Skin of body (tissue), 1 donor: ENCODE measurements at regions not wholly inside any gene's neighbourhood (a gene's known extent, or its start where the extent isn't known, plus 50 kb on each side); places are given as distances from the start of the nearest gene placed in this dataset.

Experiments
- DNase-seq: peaks from one replicate; lab custom pipeline; 2025; lab: John Stamatoyannopoulos, UW

GRCh38 chr11:28757725-28758515 is 649.7 kb downstream of the METTL15 start:
- DNase-seq: no peak

DNA sequence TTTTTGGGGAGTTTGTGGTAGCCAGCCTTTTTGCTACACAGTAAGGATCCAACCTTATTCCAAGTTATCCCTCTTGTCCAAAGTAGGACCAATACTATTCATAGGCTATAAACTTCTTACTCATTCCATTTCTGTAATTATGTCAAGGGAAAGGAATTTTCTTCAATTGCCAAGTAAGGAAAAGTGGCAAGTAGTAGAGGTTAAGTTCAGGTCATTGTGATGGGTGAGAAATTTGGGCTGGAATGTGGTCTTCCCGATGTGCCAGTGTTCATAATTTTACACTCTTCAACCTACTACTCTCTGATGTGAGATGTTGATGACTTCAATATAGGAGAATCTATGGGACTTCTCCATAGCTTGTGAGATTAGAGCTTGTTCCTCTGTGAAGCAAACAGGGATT is 648.8 kb downstream of the METTL15 start:
- no peak for DNase-seq

DNA sequence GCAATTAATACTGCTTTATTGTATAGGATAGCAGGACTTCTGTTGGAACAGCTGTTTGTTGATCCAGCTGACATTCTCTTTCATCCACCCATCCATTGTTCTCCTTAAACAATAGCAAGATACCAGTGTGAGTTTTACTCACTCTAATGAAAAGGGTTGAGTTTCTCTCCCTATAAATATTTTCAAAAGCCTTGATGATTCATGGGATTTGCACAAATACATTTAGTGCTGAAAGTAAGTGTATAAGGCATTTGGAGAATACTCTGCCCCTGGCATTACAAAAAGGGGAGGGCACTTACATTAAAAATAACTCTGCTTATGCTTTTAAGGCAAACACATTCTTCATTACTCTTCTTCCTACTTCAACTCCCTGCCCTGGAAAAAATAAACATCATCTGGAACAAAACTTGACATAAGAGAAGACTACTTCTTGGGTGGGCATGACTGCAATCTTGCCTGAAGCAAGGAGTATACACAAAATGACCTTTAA is 634.9 kb downstream of the METTL15 start:
- DNase-seq: no peak

GRCh38 chr11:28739489-28740280 is 631.5 kb downstream of the METTL15 start:
- no peak for DNase-seq

DNA sequence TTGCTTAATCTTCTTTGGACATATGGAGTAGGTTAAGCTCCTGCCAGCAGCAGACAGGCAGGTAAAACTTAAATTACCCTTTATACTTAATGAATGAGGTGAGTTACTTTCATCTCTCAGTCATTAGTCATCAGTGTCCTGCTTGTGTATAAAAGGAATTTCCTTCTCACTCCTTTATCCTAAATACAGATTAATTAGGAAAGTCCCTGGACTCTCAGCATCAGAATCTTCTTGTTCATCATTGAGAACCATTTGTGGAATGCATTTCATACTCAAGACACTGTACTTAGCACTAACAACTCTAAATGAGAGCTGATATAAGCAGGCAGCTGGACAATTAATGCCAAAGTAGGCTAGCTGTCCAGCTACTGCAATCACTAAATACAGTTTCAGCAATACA is 630.4 kb downstream of the METTL15 start:
- no peak for DNase-seq

DNA sequence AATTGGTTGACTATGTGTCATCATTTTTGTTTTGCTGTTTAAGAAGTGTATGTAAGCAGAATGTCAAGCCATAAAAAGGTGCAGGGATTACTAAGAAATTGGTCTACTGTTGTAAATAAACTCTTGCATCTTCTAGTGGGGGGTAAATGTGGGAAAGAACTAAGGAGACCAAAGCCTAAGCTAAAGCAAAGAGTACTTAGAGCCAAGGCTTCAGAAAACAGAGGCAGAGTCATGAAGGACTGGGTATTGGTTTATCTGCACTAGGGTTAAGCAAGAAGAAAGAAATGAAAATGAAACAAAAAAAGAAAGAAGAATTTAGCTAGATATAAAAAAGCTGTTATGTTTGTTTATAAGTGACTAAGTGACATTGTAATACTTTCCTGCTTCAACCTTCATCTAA is 628.1 kb downstream of the METTL15 start:
- DNase-seq: no peak

DNA sequence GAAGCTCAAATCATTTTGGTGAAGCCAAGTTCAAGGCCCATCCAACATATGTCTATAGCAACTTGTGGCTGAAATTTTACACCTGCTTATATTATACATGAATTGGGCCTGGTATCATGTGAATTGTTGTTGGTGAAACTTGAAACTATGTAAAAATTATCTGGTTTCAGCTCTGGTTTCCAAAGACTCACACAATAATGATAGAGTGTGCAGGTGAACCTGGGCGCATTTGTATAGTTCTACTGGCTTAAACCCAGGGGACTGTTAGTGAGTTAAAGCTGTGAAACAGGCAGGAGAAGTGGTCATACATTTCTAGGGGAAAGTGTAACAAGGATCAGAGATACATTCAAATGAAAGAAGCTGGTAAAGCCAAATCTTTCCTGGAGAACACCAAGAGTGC is 627.3 kb downstream of the METTL15 start:
- no peak for DNase-seq

GRCh38 chr11:28730889-28731288 is 622.7 kb downstream of the METTL15 start:
- no peak for DNase-seq

DNA sequence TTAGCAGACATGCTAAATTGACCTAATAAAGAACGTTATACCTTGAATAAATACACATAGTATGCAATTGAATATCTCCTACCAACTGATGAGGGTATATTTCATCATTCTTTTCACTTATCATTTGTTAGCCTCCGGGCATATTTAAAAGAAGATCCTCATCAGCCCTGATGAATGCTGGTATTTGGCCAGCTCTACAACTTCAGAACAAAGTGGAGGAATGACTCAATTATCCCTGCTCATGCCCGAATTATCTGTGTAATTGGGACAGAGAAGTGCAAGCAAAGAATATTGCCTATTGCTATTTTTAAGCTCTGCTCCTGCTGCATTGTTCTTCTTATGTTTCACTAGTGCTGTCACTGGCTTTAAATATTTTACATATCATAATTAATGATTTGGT is 622.1 kb downstream of the METTL15 start:
- DNase-seq: no peak

GRCh38 chr11:28729339-28729738 is 621.2 kb downstream of the METTL15 start:
- DNase-seq: no peak

GRCh38 chr11:28728666-28729065 is 620.5 kb downstream of the METTL15 start:
- DNase-seq: no peak

GRCh38 chr11:28727254-28727653 is 619.1 kb downstream of the METTL15 start:
- no peak for DNase-seq

DNA sequence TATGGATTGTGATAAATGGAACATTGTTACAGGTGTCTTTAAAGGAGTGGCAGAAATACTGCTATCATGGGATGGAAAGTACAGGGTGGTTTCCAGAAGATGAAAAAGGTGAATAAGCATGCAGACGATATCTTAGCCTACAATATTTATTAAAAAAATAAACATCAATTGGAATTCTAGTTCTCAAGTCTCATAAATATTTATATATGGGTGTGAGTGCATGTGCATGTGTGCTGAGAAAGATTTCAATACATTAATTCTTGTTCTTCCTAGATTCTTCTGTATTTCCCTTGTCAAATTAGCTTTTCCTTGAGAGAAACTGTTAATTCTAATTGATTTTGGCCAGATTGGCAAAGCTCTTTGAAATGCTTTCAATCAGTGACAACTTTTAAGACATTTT is 618.2 kb downstream of the METTL15 start:
- no peak for DNase-seq

DNA sequence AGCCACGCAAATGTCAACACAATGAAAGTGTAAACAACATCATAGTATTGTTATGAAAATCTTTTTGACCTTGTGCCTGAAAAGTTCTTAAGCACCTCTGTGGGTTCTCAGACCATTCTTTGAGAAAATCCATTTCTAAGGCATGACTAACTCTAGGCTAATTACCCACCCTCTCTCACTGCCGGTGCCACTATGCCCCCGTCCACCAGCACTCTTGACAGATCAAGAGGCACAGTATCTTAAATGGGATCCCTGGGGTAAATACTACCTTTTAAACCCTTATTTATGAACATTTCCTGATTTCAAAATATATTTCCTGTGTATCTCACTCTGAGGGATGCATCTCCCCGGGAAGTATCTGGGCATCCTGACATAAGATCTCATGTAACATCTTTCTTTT is 607.5 kb downstream of the METTL15 start:
- DNase-seq: no peak

- DNase-seq: no peak
Observed at GRCh38 chr11:28713850-28714249, 605.7 kb downstream of the METTL15 start.

DNA sequence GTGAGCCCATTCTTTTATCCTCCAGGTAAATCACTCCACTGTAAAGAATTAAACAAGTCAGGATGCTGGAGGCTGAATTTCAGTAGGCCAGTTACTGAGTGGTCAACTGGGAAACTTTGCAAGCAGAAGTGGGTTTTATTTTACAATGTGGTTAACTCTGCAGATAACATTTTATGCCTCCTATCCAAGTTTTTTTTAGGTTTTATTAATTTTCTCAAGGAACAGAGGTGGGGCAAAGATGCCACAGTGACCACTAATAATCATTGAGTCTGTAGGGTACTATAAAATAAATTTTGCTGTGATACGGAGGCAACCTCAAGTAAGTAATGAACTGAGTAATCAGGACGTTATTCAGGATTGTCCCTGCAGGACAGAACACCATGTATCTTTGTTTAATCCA is 599.9 kb downstream of the METTL15 start:
- no peak for DNase-seq

DNA sequence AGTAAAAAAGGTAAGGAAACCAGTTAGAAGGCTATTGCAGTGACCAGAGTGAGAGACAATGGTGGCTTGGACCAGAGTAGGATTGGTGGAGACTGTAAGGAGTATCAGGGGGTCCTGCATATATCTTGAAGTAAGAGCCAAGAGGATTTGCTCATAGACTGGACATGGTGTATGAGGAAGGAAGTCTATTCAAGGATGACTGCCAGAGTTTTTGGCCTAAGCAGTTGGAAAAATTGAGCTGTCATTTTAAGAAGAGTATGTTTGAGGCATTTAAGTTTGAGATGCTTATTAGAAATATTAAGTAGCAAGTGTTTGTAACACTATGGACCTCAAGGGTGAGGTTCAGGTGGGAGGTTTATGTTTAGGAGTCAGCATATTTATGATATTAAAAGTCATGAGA is 596.6 kb downstream of the METTL15 start:
- DNase-seq: no peak

- DNase-seq: no peak
Observed at GRCh38 chr11:28703371-28703770, 595.2 kb downstream of the METTL15 start.

DNA sequence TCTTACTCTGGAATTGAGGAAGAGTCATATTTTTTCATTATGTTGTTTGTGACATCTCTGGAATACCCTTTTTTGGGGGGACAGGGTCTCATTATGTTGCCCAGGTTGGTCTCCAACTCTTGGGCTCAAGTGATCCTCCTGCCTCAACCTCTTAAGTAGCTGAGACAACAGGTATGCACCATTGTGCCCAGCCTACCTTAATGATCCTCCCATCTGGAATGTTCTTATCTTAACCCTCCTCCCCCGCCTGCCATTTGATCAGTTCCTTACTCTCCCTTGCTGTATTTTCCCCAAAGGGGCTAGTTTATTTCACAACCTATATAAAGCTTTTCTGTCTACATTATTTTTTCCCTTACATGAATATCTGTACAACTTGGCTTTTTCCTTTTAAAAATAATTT is 594.7 kb downstream of the METTL15 start:
- DNase-seq: no peak

DNA sequence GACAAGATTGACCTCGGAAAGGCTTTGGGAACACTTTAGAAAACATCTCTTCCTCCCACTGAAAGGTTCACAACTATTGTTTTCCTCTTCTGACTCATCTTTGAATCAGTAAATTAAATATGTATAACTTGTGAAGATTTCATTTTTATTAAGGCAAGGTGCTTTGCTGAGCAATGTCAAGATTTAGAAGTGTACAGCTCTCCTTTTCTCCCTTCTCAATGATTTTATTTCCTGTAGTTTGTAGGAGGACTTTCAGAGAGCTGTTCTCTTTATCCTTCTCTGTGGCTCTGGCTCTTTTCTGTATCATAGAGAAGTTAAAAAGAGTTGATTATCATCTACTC is 594.2 kb downstream of the METTL15 start:
- DNase-seq: no peak

DNA sequence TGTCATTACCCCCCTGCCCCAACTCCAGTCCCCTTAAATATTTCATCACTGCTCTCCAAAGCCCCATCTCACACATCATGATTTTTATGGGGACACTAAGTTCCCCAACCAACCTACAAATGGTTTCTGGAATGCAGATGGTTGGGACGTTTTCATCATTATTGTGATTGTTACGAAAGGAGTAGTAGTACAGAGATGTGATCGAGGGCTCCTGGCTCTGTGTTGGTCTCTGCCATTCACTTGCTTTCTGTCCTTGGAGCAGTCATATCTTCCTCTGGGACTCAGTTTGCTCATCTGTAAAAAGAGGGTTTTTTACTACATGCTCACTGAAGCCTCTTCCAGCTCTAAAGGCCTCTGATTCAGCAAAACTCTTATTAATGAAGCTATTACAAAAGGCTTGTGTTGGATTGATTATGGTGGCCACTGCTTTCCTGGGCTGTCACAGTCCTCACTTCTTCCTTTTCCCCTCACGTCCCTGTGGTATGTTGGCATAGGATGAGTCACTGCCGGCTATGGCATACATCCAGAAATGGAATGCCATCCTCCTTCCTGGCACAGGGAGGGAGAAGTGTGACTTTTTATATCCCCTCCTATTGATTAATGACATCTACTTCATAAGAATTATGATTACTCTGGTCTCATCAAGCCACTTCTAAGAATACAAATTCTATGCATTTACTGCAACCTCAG is 593.7 kb downstream of the METTL15 start:
- DNase-seq: no peak

DNA sequence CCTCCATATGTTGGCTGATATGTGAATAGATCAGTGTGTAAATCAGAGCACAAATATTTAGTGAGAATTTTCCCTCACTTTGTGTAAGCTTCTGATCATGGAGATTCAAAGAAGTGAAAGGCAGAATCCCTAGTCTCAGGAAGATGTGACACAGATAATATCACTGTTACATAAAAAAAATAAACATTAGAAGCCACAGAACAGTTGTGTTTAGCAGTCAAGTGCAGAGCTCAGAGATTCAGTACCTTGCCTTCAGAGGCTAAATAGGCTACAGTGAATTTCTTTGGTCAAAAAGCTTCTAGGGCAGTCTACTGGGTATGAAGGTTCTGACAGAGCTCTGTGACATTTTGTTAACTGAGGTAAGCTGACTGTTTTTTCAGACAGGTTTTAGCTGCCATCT is 591.5 kb downstream of the METTL15 start:
- no peak for DNase-seq
